ENCODE measurements at regions not wholly inside any gene's neighbourhood (a gene's known extent, or its start where the extent isn't known, plus 50 kb on each side); places are given as distances from the start of the nearest gene placed in this dataset.
A peak's percentile ranks its signal among the peaks of the same experiment; 100 is the strongest.

GRCh38 chr1:5781079-5781478 is 211.1 kb downstream of the NPHP4 start:
- TF ChIP-seq CTCF (IDR thresholded peaks at IDR 0.05; ENCODE audit: low read depth, low read length): no peak
- no peak overlapping the region for H3K27ac ChIP-seq
- DNase-seq: no peak
- no peaks in the 10 kb centered on the region for H3K27me3 ChIP-seq (ENCODE audit: insufficient read depth, low read depth, severe bottlenecking)
- no peaks in the 10 kb centered on the region for H3K36me3 ChIP-seq
- peaks cover 4% of the 10 kb centered on the region for H3K9me3 ChIP-seq (ENCODE audit: severe bottlenecking)
- H3K4me3 ChIP-seq (ENCODE audit: low read depth, low read length): no peak overlapping the region

- no peak for DNase-seq
- peaks cover 4% of the 10 kb centered on the region for H3K9me3 ChIP-seq (ENCODE audit: severe bottlenecking)
- H3K27ac ChIP-seq: no peak overlapping the region
- H3K27me3 ChIP-seq (ENCODE audit: insufficient read depth, low read depth, severe bottlenecking): no peaks in the 10 kb centered on the region
- H3K36me3 ChIP-seq: no peaks in the 10 kb centered on the region
- TF ChIP-seq CTCF (IDR thresholded peaks at IDR 0.05; ENCODE audit: low read depth, low read length): no peak
- no peak overlapping the region for H3K4me3 ChIP-seq (ENCODE audit: low read depth, low read length)
These were observed 211.9 kb downstream of the NPHP4 start for GRCh38 chr1:5780324-5780716.

- Histone ChIP-seq H3K27me3 (ENCODE audit: insufficient read depth, low read depth, severe bottlenecking) (no peaks in the 10 kb centered on the region), H3K4me3 (ENCODE audit: low read depth, low read length) (no peak overlapping the region), H3K27ac (no peak overlapping the region), H3K36me3 (no peaks in the 10 kb centered on the region), H3K9me3 (ENCODE audit: severe bottlenecking) (peaks cover 4% of the 10 kb centered on the region)
- TF ChIP-seq CTCF (IDR thresholded peaks at IDR 0.05; ENCODE audit: low read depth, low read length): no peak
- DNase-seq: no peak
These were observed 212.5 kb downstream of the NPHP4 start for GRCh38 chr1:5779608-5780323.

GRCh38 chr1:5776035-5776550 is 216.1 kb downstream of the NPHP4 start:
- peaks cover 4% of the 10 kb centered on the region for H3K9me3 ChIP-seq (ENCODE audit: severe bottlenecking)
- H3K4me3 ChIP-seq (ENCODE audit: low read depth, low read length): no peak overlapping the region
- H3K36me3 ChIP-seq: no peaks in the 10 kb centered on the region
- TF ChIP-seq CTCF (IDR thresholded peaks at IDR 0.05; ENCODE audit: low read depth, low read length): no peak
- H3K27me3 ChIP-seq (ENCODE audit: insufficient read depth, low read depth, severe bottlenecking): no peaks in the 10 kb centered on the region
- no peak overlapping the region for H3K27ac ChIP-seq
- no peak for DNase-seq

GRCh38 chr1:5774019-5774418 is 218.2 kb downstream of the NPHP4 start:
- H3K36me3 ChIP-seq: no peaks in the 10 kb centered on the region
- no peak overlapping the region for H3K4me3 ChIP-seq (ENCODE audit: low read depth, low read length)
- TF ChIP-seq CTCF (IDR thresholded peaks at IDR 0.05; ENCODE audit: low read depth, low read length): no peak
- peaks cover 4% of the 10 kb centered on the region for H3K9me3 ChIP-seq (ENCODE audit: severe bottlenecking)
- no peak overlapping the region for H3K27ac ChIP-seq
- DNase-seq: no peak
- H3K27me3 ChIP-seq (ENCODE audit: insufficient read depth, low read depth, severe bottlenecking): no peaks in the 10 kb centered on the region

- Histone ChIP-seq H3K27ac (peak overlapping the region; percentile 13; the same call in 1 of the 2 replicates), H3K36me3 (no peaks in the 10 kb centered on the region), H3K9me3 (ENCODE audit: severe bottlenecking) (no peaks in the 10 kb centered on the region), H3K27me3 (ENCODE audit: insufficient read depth, low read depth, severe bottlenecking) (no peaks in the 10 kb centered on the region), H3K4me3 (ENCODE audit: low read depth, low read length) (peak overlapping the region; percentile 29; the same call in 1 of the 2 replicates)
- no peak for TF ChIP-seq CTCF (IDR thresholded peaks at IDR 0.05; ENCODE audit: low read depth, low read length)
- no peak for DNase-seq
These were observed 220.4 kb downstream of the NPHP4 start for GRCh38 chr1:5771788-5772187.
